Activated CD8-positive, alpha-beta T cell treated with anti-CD3 and anti-CD28 coated beads, Interleukin-2, amount 10 ng/mL, durations not matched to agents 7 days and 5 days (primary cell): ENCODE measurements at regions not wholly inside any gene's neighbourhood (a gene's known extent, or its start where the extent isn't known, plus 50 kb on each side); places are given as distances from the start of the nearest gene placed in this dataset.
"Not testable (repeated sequence)": the region's sequence is repeated elsewhere in the genome, so short reads cannot be mapped to it uniquely, and the experiment has no call there.

Experiments used
- ATAC-seq: fragments of 150-1000 bp; cut with Tn5 transposase; one replicate; pipeline ENCODE4 v1.10.0; 2021; ENCODE audit warnings: moderate library complexity
- CTCF ChIA-PET: fragments of 350-600 bp; sonication (Branson Sonifier 250); formaldehyde crosslinking; loops from one replicate; lab custom pipeline; 2021; ENCODE audit warnings: antibody characterized with exemption; lab: Charles Lee
- POLR2A ChIA-PET: fragments of 350-600 bp; sonication (Branson Sonifier 250); formaldehyde crosslinking; loops from one replicate; lab custom pipeline; 2021; ENCODE audit warnings: antibody characterized with exemption; lab: Charles Lee
- DNase-seq: peaks from one replicate; pipeline ENCODE4 v3.0.0-alpha.2; 2020
- H3K27ac Mint-ChIP-seq: one replicate; pipeline ENCODE4 v1.8.0; 2021; ENCODE audit warnings: mild to moderate bottlenecking, mixed read lengths
- H3K27me3 Mint-ChIP-seq: one replicate; pipeline ENCODE4 v1.8.0; 2021; ENCODE audit warnings: low read depth, mixed read lengths
- H3K36me3 Mint-ChIP-seq: one replicate; pipeline ENCODE4 v1.8.0; 2021; ENCODE audit warnings: low read depth, mixed read lengths
- H3K4me1 Mint-ChIP-seq: one replicate; pipeline ENCODE4 v1.8.0; 2021; ENCODE audit warnings: low read depth, mixed read lengths
- H3K4me3 Mint-ChIP-seq: one replicate; pipeline ENCODE4 v1.8.0; 2021; ENCODE audit warnings: mild to moderate bottlenecking, mixed read lengths
- H3K9me3 Mint-ChIP-seq: one replicate; pipeline ENCODE4 v1.8.0; 2022; ENCODE audit warnings: mixed read lengths; ENCODE audit not compliant: insufficient read depth

DNA sequence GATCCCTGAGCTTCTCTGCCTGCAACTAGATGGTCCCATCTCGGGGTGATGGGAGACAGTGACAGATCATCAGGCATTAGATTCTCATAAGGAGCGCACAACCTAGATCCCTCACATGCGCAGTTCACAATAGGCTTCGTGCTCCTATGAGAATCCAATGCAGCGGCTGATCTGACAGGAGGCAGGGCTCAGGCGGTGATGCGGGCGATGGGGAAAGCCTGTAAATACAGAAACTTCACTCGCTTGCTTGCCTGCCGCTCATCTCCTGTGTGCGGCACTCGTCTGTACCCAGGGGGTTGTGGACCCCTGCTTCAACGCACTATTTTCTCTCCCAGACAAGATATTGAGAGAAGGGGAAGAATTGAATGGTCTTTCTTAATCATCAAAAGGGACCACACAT is 473.9 kb downstream of the ZNF536 start:
- Mint-ChIP-seq H3K36me3 (no peaks in the 10 kb centered on the region), H3K27ac (no peak overlapping the region), H3K4me1 (no peaks in the 10 kb centered on the region), H3K9me3 (no peaks in the 10 kb centered on the region), H3K4me3 (no peak overlapping the region), H3K27me3 (no peaks in the 10 kb centered on the region)
- ChIA-PET POLR2A (no interaction called here), CTCF (no interaction called here)
- ATAC-seq (no peak), DNase-seq (no peak)

DNA sequence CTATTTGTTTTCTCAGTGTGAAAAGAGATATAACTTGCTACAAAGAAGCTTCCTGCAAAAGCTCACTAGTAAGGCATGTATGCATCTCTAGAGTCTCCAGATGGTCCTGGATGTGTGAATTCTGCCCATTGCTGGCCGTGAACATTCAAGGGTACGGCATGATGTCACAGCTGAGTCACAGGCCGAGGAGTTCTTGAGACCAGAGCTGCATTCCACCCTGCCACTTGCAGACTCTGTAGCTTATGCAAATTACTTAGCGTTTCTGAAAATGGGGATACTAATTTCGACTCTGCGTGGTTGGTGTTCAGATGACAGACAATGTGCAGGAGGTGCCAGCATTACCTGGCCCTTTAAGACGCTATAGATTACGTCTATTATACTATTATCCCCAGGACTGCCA is 470.7 kb downstream of the ZNF536 start:
- H3K27me3 Mint-ChIP-seq = no peaks in the 10 kb centered on the region
- ChIA-PET POLR2A (no interaction called here), CTCF (no interaction called here)
- no peak overlapping the region for H3K4me3 Mint-ChIP-seq
- no peaks in the 10 kb centered on the region for H3K36me3 Mint-ChIP-seq
- DNase-seq (no peak), ATAC-seq (no peak)
- H3K4me1 Mint-ChIP-seq = no peaks in the 10 kb centered on the region
- H3K27ac Mint-ChIP-seq = no peak overlapping the region
- no peaks in the 10 kb centered on the region for H3K9me3 Mint-ChIP-seq

DNA sequence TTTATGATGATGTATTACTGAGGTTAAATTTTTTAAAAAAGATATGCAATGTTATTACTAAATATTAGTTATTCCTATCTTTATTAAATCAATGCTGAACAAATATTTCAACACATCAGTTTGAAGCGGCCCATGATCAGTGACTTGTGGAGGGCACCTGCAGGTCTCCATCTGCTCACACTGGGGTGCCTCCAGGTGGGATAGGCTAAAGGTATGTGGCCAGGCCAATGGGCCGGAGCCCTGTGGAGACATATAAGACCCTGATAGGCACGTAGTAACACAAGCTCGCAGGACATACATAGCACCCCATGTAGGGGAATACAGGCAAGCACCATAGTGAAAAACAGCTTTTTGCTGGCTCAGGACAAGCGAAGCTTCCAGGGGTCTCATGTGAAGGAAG is 469.8 kb downstream of the ZNF536 start:
- Mint-ChIP-seq H3K36me3 (no peaks in the 10 kb centered on the region), H3K4me3 (no peak overlapping the region), H3K9me3 (no peaks in the 10 kb centered on the region), H3K27me3 (no peaks in the 10 kb centered on the region), H3K27ac (no peak overlapping the region), H3K4me1 (no peaks in the 10 kb centered on the region)
- ATAC-seq (no peak), DNase-seq (no peak)
- CTCF ChIA-PET = no interaction called here
- POLR2A ChIA-PET = no interaction called here

DNA sequence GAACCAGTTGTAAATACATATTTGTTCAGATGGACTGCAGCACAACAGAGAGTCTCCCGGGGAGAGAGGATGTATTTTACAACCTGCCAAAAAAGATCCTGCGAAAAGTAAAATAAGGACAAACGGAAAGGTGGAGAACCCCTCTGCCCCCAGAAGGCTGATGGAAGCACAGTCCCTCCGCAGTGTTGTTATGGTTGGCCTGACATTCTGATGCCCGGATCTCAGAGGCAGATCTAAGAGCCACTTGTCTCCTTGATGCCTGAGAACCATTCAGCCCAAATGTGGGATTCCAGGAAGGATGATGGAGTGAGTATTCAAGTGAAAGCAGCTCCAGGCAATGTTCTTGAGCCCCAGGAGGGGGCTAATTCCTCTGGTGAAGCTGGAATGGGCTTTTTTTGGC is 458.7 kb downstream of the ZNF536 start:
- POLR2A ChIA-PET = no interaction called here
- ATAC-seq (no peak), DNase-seq (no peak)
- no peaks in the 10 kb centered on the region for H3K4me1 Mint-ChIP-seq
- no peaks in the 10 kb centered on the region for H3K36me3 Mint-ChIP-seq
- no peak overlapping the region for H3K4me3 Mint-ChIP-seq
- H3K27me3 Mint-ChIP-seq = no peaks in the 10 kb centered on the region
- no peaks in the 10 kb centered on the region for H3K9me3 Mint-ChIP-seq
- H3K27ac Mint-ChIP-seq = no peak overlapping the region
- CTCF ChIA-PET = no interaction called here

DNA sequence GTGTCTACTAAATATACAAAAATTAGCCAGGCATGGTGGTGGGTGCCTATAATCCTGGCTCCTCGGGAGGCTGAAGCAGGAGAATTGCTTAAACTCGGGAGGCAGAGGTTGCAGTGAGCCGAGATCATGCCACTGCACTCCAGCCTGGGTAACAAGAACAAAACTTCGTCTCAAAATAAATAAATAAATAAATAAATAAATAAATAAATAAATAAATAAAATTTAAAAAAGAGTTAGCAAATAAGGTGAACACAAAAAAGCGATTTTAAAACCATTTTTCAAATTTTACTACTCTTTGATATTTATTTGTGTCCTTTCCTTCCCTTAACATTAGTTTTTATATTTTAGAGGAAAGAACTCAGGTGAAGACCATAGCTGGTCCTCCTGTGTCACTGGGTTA is 453.3 kb downstream of the ZNF536 start:
- POLR2A ChIA-PET, H3K4me1 Mint-ChIP-seq, H3K9me3 Mint-ChIP-seq, DNase-seq, ATAC-seq, H3K36me3 Mint-ChIP-seq, H3K4me3 Mint-ChIP-seq, H3K27ac Mint-ChIP-seq, CTCF ChIA-PET, H3K27me3 Mint-ChIP-seq: not testable (repeated sequence)

DNA sequence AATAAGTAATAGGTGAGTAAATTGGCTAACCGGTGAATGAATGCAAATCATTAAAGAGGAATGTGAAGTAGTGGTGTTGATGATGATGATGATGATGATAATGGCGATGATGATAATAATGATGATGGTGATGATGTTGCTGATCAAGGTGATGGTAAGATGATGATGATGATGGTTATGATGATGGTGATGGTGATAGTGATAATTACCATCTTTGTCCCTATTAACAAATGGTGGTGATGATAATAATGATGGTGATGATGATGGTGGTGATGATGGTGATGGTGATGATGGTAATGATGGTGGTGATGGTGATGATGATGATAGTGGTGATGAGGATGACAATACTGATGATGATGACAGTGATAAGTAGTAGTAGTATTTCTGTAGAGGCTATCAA is 452.6 kb downstream of the ZNF536 start:
- Mint-ChIP-seq H3K27me3 (no peaks in the 10 kb centered on the region), H3K27ac (no peak overlapping the region), H3K4me1 (no peaks in the 10 kb centered on the region), H3K36me3 (no peaks in the 10 kb centered on the region), H3K4me3 (no peak overlapping the region), H3K9me3 (no peaks in the 10 kb centered on the region)
- ChIA-PET CTCF (no interaction called here), POLR2A (no interaction called here)
- ATAC-seq (no peak), DNase-seq (no peak)

DNA sequence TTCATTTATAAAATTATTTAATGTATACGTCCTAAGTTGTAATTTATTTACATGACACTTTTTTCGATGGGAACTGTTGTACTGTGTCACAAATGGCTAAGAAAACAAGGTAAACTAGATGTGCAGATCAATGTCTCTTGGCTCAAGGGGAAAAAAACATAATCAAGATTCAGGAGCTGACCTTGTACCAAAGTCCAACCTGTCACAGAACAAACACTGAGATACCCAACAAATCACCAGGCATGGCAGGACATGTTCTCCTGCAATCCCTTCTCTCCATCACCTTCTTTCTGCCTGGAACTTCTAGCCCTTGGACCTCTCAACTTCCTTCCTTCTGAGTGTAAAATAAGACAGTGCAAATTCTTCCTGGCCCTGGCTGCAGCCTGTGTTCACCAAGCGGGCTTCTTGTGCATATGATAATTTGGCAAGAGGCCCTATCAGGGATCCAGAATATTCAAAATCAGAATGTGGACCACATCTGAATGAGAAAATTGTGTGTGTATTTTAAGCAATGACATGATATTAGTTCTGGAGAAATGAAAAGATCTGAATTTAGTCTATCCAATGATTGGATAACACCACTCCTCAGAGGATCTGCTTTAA is 445.9 kb downstream of the ZNF536 start:
- DNase-seq (no peak), ATAC-seq (no peak)
- Mint-ChIP-seq H3K27me3 (no peaks in the 10 kb centered on the region), H3K27ac (no peak overlapping the region), H3K4me1 (no peaks in the 10 kb centered on the region), H3K9me3 (no peaks in the 10 kb centered on the region), H3K4me3 (no peak overlapping the region), H3K36me3 (no peaks in the 10 kb centered on the region)
- ChIA-PET POLR2A (no interaction called here), CTCF (no interaction called here)

DNA sequence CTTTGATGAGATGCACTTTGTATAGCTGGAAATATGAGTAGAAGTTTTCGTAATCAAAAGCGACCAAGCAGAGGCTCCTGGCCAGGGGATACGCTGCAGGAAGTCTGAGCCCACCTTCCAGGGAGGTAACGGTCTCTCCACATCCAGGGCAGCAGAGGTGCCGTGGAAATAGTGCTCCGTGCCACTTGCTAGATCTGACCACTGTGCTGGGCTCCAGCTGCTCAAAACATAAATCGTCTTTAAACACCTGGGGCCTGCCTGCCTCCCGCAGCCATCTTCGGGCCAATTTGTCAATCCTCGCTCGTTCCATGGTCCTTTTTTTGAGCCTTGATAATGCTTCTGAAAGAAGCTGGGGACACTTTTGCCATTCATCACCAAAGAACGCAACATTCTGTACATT is 445.0 kb downstream of the ZNF536 start:
- DNase-seq (no peak), ATAC-seq (no peak)
- H3K4me3 Mint-ChIP-seq = no peak overlapping the region
- POLR2A ChIA-PET = no interaction called here
- no peaks in the 10 kb centered on the region for H3K36me3 Mint-ChIP-seq
- no peak overlapping the region for H3K27ac Mint-ChIP-seq
- H3K9me3 Mint-ChIP-seq = no peaks in the 10 kb centered on the region
- no peaks in the 10 kb centered on the region for H3K27me3 Mint-ChIP-seq
- CTCF ChIA-PET = no interaction called here
- no peaks in the 10 kb centered on the region for H3K4me1 Mint-ChIP-seq

DNA sequence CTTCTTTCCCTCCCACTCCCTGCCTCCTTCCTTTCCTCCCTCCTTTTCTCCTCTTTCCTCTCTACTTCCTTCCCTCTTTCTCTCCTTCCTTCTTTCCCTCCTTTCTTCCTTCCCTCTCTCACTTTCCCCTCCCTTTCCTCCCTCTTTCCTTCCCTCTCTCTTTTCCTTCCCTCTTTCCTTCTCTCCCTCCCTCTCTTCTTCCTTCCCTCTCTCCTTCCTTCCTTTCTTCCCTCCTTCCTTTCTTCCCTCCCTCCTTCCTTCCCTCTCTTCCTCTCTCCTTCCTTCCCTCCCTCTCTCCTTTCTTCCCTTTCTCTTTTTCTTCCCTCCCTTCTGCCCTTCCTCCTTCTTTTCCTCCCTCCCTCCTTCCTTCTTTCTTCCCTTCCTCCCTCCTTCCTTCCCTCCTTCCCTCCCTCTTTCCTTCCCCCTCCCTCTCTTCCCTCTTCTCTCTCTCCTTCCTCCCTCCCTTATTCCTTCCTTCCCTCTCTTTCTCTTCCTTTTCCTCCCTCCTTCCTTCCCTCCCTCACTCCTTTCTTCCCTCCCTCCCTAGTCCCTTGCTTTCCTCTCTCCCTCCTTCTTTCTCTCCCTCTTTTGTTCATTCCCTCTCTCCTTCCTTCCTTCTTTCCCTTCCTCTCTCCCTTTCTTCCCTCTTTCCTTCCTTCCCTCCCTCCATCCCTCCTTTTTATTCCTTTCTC is 443.9 kb downstream of the ZNF536 start:
- DNase-seq = no peak
- POLR2A ChIA-PET = no interaction called here
- ATAC-seq = no peak
- no peak overlapping the region for H3K27ac Mint-ChIP-seq
- CTCF ChIA-PET = no interaction called here
- H3K4me3 Mint-ChIP-seq = no peak overlapping the region
- H3K9me3 Mint-ChIP-seq = no peaks in the 10 kb centered on the region
- H3K27me3 Mint-ChIP-seq = no peaks in the 10 kb centered on the region
- no peaks in the 10 kb centered on the region for H3K36me3 Mint-ChIP-seq
- no peaks in the 10 kb centered on the region for H3K4me1 Mint-ChIP-seq

DNA sequence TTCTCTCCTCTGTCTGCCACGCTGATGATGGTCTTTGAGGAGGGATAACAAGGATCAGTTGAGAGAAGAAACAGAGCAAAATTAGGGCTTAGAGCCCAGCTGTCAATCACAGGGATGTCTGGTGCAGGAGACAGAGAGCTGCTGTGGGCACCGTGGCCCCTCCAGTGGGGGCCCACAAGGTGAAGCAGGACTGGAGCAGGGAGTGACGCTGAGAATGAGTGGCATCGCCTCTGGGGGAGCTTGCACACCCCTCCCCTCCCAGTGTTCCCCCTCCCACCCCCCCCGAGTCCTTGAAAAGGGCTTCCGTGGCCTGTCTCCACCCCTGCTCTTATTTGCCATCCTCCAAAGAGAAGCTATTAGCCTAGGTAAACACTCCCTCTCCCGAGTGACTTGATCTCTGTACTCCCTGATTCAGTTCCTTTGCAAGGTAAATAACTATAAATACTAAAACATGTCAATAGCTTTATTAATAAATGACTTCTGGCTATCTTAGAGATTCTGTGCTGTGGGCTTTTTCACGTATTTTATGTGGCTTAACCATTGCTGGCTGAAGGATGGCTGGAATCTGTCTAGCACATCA is 440.0 kb downstream of the ZNF536 start:
- ChIA-PET CTCF (no interaction called here), POLR2A (no interaction called here)
- no peaks in the 10 kb centered on the region for H3K27me3 Mint-ChIP-seq

DNA sequence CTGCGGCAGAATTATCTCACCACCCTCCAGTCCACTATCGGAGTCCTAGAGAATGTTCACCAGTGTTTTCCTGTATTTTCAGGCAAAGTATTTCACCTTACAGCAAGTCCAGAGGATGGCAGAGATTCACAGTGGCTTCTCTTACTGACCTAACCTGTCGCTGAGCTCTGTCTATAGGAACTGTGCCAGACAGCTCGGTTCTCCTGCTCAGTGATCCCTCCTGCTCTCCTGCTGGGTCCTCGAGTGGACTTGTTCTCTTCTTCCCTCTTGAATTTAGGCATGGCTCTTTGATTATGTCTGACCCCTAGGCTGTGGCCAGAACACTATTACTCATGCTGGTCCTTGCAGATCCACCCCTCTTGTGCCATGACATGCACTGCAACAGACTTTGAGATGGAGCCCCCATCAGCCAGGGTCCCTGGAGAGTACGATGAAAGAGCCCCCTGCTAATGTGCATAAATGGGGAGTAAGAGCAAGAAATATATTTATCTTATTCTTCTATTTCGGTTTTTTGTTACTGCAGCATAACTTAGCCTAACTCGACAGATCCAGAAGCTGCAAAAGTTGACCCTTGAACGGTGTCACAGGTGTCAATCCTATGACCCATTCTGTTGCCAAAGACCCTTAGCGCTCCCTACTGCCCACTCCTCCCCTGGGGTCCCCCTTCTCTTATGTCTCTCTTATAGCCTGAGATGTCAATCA is 439.4 kb downstream of the ZNF536 start:
- DNase-seq = no peak
- H3K27me3 Mint-ChIP-seq = no peaks in the 10 kb centered on the region
- H3K4me1 Mint-ChIP-seq = no peaks in the 10 kb centered on the region
- POLR2A ChIA-PET = no interaction called here
- CTCF ChIA-PET = no interaction called here
- H3K4me3 Mint-ChIP-seq = no peak overlapping the region
- H3K36me3 Mint-ChIP-seq = no peaks in the 10 kb centered on the region
- H3K27ac Mint-ChIP-seq = no peak overlapping the region
- no peak for ATAC-seq
- H3K9me3 Mint-ChIP-seq = no peaks in the 10 kb centered on the region

More for the DNA sequence above, 440.0 kb downstream of the ZNF536 start:
- H3K27ac Mint-ChIP-seq = no peak overlapping the region
- H3K4me1 Mint-ChIP-seq = no peaks in the 10 kb centered on the region
- DNase-seq (no peak), ATAC-seq (no peak)
- no peaks in the 10 kb centered on the region for H3K9me3 Mint-ChIP-seq
- no peaks in the 10 kb centered on the region for H3K36me3 Mint-ChIP-seq
- H3K4me3 Mint-ChIP-seq = no peak overlapping the region

DNA sequence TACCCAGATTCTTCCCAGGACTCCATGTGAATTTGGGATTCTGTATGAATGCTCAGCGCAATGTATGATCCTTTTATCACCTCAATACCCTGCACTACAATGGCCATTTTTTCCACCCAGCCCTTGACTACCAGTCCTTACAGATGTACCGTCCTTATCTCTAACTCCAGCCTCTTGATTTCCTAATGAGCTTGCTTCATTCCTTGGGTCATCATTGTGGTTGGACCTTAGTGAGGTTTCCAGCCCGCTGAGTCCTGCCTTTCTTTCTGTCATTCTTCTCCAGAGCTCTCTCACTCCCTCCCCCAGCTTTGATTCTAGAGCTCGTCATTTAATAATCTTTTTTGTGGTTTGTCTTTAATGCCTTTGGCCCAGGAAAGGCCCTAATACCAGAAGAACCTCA is 438.5 kb downstream of the ZNF536 start:
- ChIA-PET POLR2A (no interaction called here), CTCF (interaction anchor here (1.4 kb wide), 1 partner anchor 26 kb away, joined by 3 read pairs; no protein-coding TSS in a partner anchor)
- H3K27ac Mint-ChIP-seq = no peak overlapping the region
- ATAC-seq (no peak), DNase-seq (no peak)
- no peaks in the 10 kb centered on the region for H3K9me3 Mint-ChIP-seq
- H3K4me3 Mint-ChIP-seq = no peak overlapping the region
- no peaks in the 10 kb centered on the region for H3K27me3 Mint-ChIP-seq
- no peaks in the 10 kb centered on the region for H3K36me3 Mint-ChIP-seq
- no peaks in the 10 kb centered on the region for H3K4me1 Mint-ChIP-seq
